ENCODE measurements at regions not wholly inside any gene's neighbourhood (a gene's known extent, or its start where the extent isn't known, plus 50 kb on each side); places are given as distances from the start of the nearest gene placed in this dataset.

- H3K4me3 ChIP-seq (ENCODE audit: low read depth, low read length), result no peak overlapping the region
- no peak for DNase-seq (ENCODE audit: low read depth)
- no peak for TF ChIP-seq CTCF (conservative IDR thresholded peaks at IDR 0.05; ENCODE audit: low read depth, low read length)
Observed at GRCh38 chr4:157502656-157503055, 282.1 kb downstream of the GRIA2 start.

DNA sequence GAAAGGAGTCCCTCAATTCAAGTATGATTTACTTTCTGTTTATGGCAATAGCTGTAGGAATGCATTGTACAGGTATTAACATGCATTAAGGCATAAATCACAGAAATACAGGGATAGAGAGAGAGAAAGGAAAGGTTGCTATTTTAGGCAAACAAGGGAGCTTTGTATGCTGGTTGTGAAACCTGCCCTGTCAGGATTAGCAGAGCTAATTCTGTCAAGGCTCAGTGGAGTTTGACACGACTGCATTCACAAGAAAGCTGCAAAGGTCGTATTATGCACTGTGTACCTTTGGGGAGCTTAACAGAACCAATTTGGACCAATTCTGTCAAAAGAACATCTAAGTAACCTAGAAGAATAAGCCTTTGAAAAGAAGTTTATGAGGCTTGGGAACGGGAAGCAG, 239.3 kb downstream of the GRIA2 start:
- no peak for DNase-seq (ENCODE audit: low read depth)
- TF ChIP-seq CTCF (conservative IDR thresholded peaks at IDR 0.05; ENCODE audit: low read depth, low read length), result no peak

GRCh38 chr4:157447195-157447594, 226.7 kb downstream of the GRIA2 start:
- TF ChIP-seq CTCF (conservative IDR thresholded peaks at IDR 0.05; ENCODE audit: low read depth, low read length), result no peak
- H3K4me3 ChIP-seq (ENCODE audit: low read depth, low read length), result no peak overlapping the region
- no peak for DNase-seq (ENCODE audit: low read depth)

More for the DNA sequence above, 239.3 kb downstream of the GRIA2 start:
- no peak overlapping the region for H3K4me3 ChIP-seq (ENCODE audit: low read depth, low read length)

DNA sequence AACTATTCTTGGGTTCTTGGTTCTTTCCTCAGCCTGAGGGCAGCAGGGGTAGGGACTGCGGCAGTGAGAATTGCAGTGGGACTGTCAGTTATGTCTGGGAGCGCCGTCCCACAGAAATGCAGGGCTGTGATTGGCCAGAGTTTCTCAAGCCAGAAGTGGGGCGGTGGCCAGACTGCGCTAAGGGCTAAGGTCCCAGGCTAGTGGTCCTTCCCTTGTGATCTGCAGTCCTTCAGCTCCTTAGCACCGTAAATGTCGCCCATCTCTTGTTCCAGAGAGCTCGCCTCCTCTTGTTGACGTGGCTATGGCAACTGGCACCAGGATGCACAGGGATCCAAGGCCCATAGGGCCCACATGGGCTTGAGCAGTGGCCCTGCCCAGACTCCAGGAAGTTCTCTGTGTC, 223.5 kb downstream of the GRIA2 start:
- DNase-seq (ENCODE audit: low read depth), result no peak
- no peak for TF ChIP-seq CTCF (conservative IDR thresholded peaks at IDR 0.05; ENCODE audit: low read depth, low read length)
- no peak overlapping the region for H3K4me3 ChIP-seq (ENCODE audit: low read depth, low read length)

GRCh38 chr4:157443537-157443936, 223.0 kb downstream of the GRIA2 start:
- no peak overlapping the region for H3K4me3 ChIP-seq (ENCODE audit: low read depth, low read length)
- DNase-seq (ENCODE audit: low read depth), result no peak
- TF ChIP-seq CTCF (conservative IDR thresholded peaks at IDR 0.05; ENCODE audit: low read depth, low read length), result no peak

DNA sequence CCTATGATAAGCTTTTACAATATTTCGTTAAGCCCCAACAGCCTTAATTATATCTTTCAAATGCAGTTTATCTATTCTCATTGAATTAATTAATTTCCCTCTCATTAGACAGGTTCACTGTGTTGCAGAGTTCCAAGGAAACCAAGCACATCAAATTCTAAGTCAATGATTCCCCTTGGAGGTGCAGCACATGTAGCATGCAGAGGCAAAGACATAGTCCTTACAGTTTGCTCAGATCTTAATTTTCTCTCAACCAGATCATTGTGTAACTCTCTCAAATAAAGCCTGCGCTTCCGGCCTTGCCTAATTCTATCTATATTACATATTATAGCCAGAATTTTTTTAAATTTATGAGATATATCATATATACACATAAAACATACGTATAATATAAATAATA, 205.4 kb downstream of the GRIA2 start:
- no peak for DNase-seq (ENCODE audit: low read depth)
- no peak for TF ChIP-seq CTCF (conservative IDR thresholded peaks at IDR 0.05; ENCODE audit: low read depth, low read length)
- H3K4me3 ChIP-seq (ENCODE audit: low read depth, low read length), result no peak overlapping the region

GRCh38 chr4:157423526-157424020, 203.0 kb downstream of the GRIA2 start:
- no peak overlapping the region for H3K4me3 ChIP-seq (ENCODE audit: low read depth, low read length)
- TF ChIP-seq CTCF (conservative IDR thresholded peaks at IDR 0.05; ENCODE audit: low read depth, low read length), result no peak
- DNase-seq (ENCODE audit: low read depth), result no peak
